Spleen (tissue), 7 donors: ENCODE measurements at regions not wholly inside any gene's neighbourhood (a gene's known extent, or its start where the extent isn't known, plus 50 kb on each side); places are given as distances from the start of the nearest gene placed in this dataset.

Experiments
- POLR2A ChIP-seq, 3 donors: fragments of 450-650 bp; IDR thresholded peaks; one replicate each; pipeline ENCODE4 v1.5.1; 2017; ENCODE audit warnings: antibody characterized with exemption in 3 of 3, mild to moderate bottlenecking in 1 of 3
- POLR2AphosphoS5 ChIP-seq, 3 donors: sonication (generic); formaldehyde crosslinking; IDR thresholded peaks; one replicate each; pipeline ENCODE4 v1.5.1; 2017; ENCODE audit warnings: antibody characterized with exemption in 3 of 3
- TF ChIP-seq, protein P1 (sequence below), 11 experiments: fragments of 200-600 bp in 7 of 11; fragments of 450-650 bp in 4 of 11; sonication (generic) in 4 of 11; IDR thresholded peaks in 8 of 11; conservative IDR thresholded peaks in 3 of 11; 1 replicate in 7 of 11; 2 replicates in 4 of 11; pipeline versions ENCODE4 v1.4.0 to v1.8.0; 2016 to 2021; ENCODE audit warnings: antibody characterized with exemption in 11 of 11, inconsistent platforms in 4 of 11, mild to moderate bottlenecking in 1 of 11
- donor health status: DM: no; HTN: no; CAD: no; lungs with moderate emphysema.
- donor health status: DM: no; HTN: no; CAD: no.
- donor health status: DM: no; HTN: no; CAD: no.

DNA sequence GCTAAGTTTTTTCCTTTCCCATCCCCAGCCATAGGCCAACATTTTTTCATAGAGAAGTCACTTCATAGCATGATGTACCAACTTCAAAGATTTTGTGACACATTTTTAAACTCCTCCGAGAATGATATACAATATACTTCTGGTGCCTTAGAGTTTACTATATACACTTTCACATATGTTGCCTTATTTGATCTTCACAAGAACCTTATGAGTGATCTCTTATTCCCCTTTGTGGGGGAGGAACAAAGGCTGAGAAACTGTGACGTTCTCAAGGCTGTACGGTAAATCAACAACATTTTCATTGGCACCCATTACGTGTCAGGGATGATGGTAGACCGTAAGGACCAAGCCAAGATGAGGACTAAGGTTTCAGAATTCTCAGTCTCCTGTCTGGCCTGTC lies 130.0 kb downstream of the RFPL4B start:
- TF ChIP-seq POLR2A (IDR thresholded peaks at IDR 0.05) (no peak), POLR2AphosphoS5 (IDR thresholded peaks at IDR 0.05) (no peak)
- TF ChIP-seq, protein P1, sequence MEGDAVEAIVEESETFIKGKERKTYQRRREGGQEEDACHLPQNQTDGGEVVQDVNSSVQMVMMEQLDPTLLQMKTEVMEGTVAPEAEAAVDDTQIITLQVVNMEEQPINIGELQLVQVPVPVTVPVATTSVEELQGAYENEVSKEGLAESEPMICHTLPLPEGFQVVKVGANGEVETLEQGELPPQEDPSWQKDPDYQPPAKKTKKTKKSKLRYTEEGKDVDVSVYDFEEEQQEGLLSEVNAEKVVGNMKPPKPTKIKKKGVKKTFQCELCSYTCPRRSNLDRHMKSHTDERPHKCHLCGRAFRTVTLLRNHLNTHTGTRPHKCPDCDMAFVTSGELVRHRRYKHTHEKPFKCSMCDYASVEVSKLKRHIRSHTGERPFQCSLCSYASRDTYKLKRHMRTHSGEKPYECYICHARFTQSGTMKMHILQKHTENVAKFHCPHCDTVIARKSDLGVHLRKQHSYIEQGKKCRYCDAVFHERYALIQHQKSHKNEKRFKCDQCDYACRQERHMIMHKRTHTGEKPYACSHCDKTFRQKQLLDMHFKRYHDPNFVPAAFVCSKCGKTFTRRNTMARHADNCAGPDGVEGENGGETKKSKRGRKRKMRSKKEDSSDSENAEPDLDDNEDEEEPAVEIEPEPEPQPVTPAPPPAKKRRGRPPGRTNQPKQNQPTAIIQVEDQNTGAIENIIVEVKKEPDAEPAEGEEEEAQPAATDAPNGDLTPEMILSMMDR (IDR thresholded peaks at IDR 0.05 in 8 of 11, conservative IDR thresholded peaks at IDR 0.05 in 3 of 11) = no peak
